ENCODE measurements at regions not wholly inside any gene's neighbourhood (a gene's known extent, or its start where the extent isn't known, plus 50 kb on each side); places are given as distances from the start of the nearest gene placed in this dataset.

DNA sequence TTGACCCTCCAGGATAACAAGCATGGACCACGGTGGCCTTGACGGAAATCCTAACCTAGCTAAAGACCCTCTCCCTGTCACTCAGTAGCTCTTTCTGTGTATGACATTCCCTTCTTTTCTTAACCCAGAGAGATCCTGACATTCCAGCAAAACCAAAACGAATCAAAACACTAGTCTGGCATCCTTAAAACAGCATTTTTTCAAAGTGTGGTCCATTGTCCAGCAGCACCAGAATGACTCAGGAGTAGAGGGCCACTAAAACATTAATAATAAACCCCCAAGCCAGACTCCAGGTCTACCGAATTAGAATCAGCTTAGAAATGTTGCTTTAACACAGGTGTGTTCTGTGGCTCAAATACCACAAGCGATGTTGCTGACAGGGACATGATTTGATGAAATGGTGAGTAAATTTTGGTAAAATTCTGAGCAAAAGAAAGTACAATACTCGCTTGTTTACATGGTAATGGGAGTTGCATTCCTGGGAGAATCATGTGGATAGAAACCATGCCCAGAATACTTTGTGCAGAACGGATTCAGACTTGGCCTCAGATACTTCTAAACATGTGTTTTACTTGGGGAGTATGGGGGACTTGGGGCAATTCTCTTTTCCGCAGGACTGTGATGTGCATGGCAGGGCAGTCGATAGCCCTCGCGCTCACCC is 174.2 kb upstream of the KCNG1 start:
- no peak for TF ChIP-seq POLR2A (IDR thresholded peaks at IDR 0.05)
- TF ChIP-seq, protein P1, sequence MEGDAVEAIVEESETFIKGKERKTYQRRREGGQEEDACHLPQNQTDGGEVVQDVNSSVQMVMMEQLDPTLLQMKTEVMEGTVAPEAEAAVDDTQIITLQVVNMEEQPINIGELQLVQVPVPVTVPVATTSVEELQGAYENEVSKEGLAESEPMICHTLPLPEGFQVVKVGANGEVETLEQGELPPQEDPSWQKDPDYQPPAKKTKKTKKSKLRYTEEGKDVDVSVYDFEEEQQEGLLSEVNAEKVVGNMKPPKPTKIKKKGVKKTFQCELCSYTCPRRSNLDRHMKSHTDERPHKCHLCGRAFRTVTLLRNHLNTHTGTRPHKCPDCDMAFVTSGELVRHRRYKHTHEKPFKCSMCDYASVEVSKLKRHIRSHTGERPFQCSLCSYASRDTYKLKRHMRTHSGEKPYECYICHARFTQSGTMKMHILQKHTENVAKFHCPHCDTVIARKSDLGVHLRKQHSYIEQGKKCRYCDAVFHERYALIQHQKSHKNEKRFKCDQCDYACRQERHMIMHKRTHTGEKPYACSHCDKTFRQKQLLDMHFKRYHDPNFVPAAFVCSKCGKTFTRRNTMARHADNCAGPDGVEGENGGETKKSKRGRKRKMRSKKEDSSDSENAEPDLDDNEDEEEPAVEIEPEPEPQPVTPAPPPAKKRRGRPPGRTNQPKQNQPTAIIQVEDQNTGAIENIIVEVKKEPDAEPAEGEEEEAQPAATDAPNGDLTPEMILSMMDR (IDR thresholded peaks at IDR 0.05): no peak
